Adrenal gland (tissue), 9 donors: ENCODE measurements at regions not wholly inside any gene's neighbourhood (a gene's known extent, or its start where the extent isn't known, plus 50 kb on each side); places are given as distances from the start of the nearest gene placed in this dataset.

Source experiments
- DNase-seq, 7 donors: peaks; one replicate each; pipeline ENCODE4 v3.0.0-alpha.2; 2019 to 2020
- H3K27ac ChIP-seq, 5 donors: fragments of 200-600 bp; sonication (generic) in 4 of 5; 1 replicate in 3 of 5; 2 replicates in 2 of 5; pipeline versions ENCODE4 v1.5.1 to v1.8.0; 2016 to 2020; ENCODE audit warnings: mild to moderate bottlenecking in 1 of 5
- H3K27me3 ChIP-seq: fragments of 200-600 bp; 2 replicates; pipeline ENCODE4 v1.8.0; 2021
- H3K36me3 ChIP-seq, 2 donors: fragments of 200-600 bp; replicated peaks in 1 of 2; 1 replicate in 1 of 2; 2 replicates in 1 of 2; pipeline versions ENCODE4 v1.5.1 to v1.8.0; 2018 to 2022
- H3K4me1 ChIP-seq, 2 donors: fragments of 200-600 bp; replicated peaks in 1 of 2; 1 replicate in 1 of 2; 2 replicates in 1 of 2; pipeline versions ENCODE4 v1.5.1 to v1.8.0; 2018 to 2021
- H3K4me3 ChIP-seq, 4 donors: fragments of 200-600 bp; sonication (generic) in 3 of 4; one replicate each; pipeline ENCODE4 v1.5.1; 2016 to 2018
- H3K9me3 ChIP-seq, 3 donors: fragments of 200-600 bp; sonication (generic) in 1 of 3; replicated peaks in 1 of 3; 1 replicate in 2 of 3; 2 replicates in 1 of 3; pipeline versions ENCODE4 v1.5.1 to v1.8.0; 2016 to 2021
- CTCF ChIP-seq, 6 experiments: fragments of 450-650 bp in 4 of 6; fragments of 200-600 bp in 2 of 6; sonication (generic) in 1 of 6; IDR thresholded peaks; 1 replicate in 5 of 6; 2 replicates in 1 of 6; pipeline versions ENCODE4 v1.5.1 to v1.8.0; 2016 to 2021; ENCODE audit warnings: antibody characterized with exemption in 6 of 6, mild to moderate bottlenecking in 2 of 6, moderate library complexity in 1 of 6
- POLR2A ChIP-seq, 2 donors: fragments of 450-650 bp; IDR thresholded peaks; one replicate each; pipeline ENCODE4 v1.6.1; 2017; ENCODE audit warnings: antibody characterized with exemption in 2 of 2, mild to moderate bottlenecking in 2 of 2, moderate library complexity in 1 of 2
- whole genome bisulfite sequencing, 4 donors: extraction: QIAGEN DNeasy Blood & Tissue Kit in 2 of 4; methylation state at CpG; one replicate each; pipeline versions ENCODE4 v1.1.5 to v1.1.7; 2013 to 2017; 5-methylcytosine and 5-hydroxymethylcytosine counted together
- intact Hi-C, 2 donors: fragments of 100-400 bp; cut with DNase I; formaldehyde crosslinking; loops; one replicate each; pipeline versions ENCODE4 v1.14.1 to v1.15.0; 2022 to 2023
- donor health status: healthy with polysubstance abuse.
- donor health status: Bipolar disorder and iron deficiency.
- donor health status: DM: yes; HTN: yes; CAD: no.
- donor health status: DM: no; HTN: no; CAD: no.
- donor health status: DM: no; HTN: no; CAD: no.

GRCh38 chr18:39305766-39306165 is 1740.2 kb upstream of the CELF4 start:
- H3K36me3 ChIP-seq = no peaks in the 10 kb centered on the region
- no peak for DNase-seq
- intact Hi-C loops = no loop called here
- H3K27me3 ChIP-seq = no peaks in the 10 kb centered on the region
- TF ChIP-seq POLR2A (IDR thresholded peaks at IDR 0.05) (no peak), CTCF (IDR thresholded peaks at IDR 0.05) (no peak)
- H3K27ac ChIP-seq = no peak overlapping the region
- no peaks in the 10 kb centered on the region for H3K9me3 ChIP-seq
- no peak overlapping the region for H3K4me3 ChIP-seq
- no peaks in the 10 kb centered on the region for H3K4me1 ChIP-seq
- 75 to 88% (median 84%) methylated on average over 1 of the region's 1 CpG for WGBS, 4 donors

GRCh38 chr18:39302481-39302880 is 1736.9 kb upstream of the CELF4 start:
- Histone ChIP-seq H3K4me1 (no peaks in the 10 kb centered on the region), H3K36me3 (no peaks in the 10 kb centered on the region), H3K27ac (no peak overlapping the region), H3K9me3 (no peaks in the 10 kb centered on the region), H3K4me3 (no peak overlapping the region), H3K27me3 (no peaks in the 10 kb centered on the region)
- intact Hi-C loops = no loop called here
- no peak for TF ChIP-seq POLR2A (IDR thresholded peaks at IDR 0.05)
- TF ChIP-seq CTCF (IDR thresholded peaks at IDR 0.05) = no peak
- DNase-seq = no peak

- H3K27ac ChIP-seq = no peak overlapping the region
- no peaks in the 10 kb centered on the region for H3K4me1 ChIP-seq
- no peaks in the 10 kb centered on the region for H3K27me3 ChIP-seq
- no peaks in the 10 kb centered on the region for H3K36me3 ChIP-seq
- no peaks in the 10 kb centered on the region for H3K9me3 ChIP-seq
- DNase-seq = no peak
- 70 to 79% (median 74%) methylated on average over 4 of the region's 4 CpGs for WGBS, 4 donors
- no peak for TF ChIP-seq CTCF (IDR thresholded peaks at IDR 0.05)
- TF ChIP-seq POLR2A (IDR thresholded peaks at IDR 0.05) = no peak
- no peak overlapping the region for H3K4me3 ChIP-seq
- intact Hi-C loops = no loop called here
These were observed 1733.6 kb upstream of the CELF4 start for GRCh38 chr18:39299152-39299551.

GRCh38 chr18:39297225-39297624 is 1731.6 kb upstream of the CELF4 start:
- H3K27ac ChIP-seq = no peak overlapping the region
- no peaks in the 10 kb centered on the region for H3K4me1 ChIP-seq
- TF ChIP-seq POLR2A (IDR thresholded peaks at IDR 0.05) = no peak
- no peak for TF ChIP-seq CTCF (IDR thresholded peaks at IDR 0.05)
- no peak overlapping the region for H3K4me3 ChIP-seq
- no peak for DNase-seq
- WGBS, 4 donors = 83 to 88% (median 85%) methylated on average over 1 of the region's 1 CpG
- intact Hi-C loops = no loop called here
- no peaks in the 10 kb centered on the region for H3K36me3 ChIP-seq
- no peaks in the 10 kb centered on the region for H3K27me3 ChIP-seq
- H3K9me3 ChIP-seq = no peaks in the 10 kb centered on the region
